GM19025 (cell line): ENCODE measurements at regions not wholly inside any gene's neighbourhood (a gene's known extent, or its start where the extent isn't known, plus 50 kb on each side); places are given as distances from the start of the nearest gene placed in this dataset.
A peak's percentile ranks its signal among the peaks of the same experiment; 100 is the strongest.
"Not testable (repeated sequence)": the region's sequence is repeated elsewhere in the genome, so short reads cannot be mapped to it uniquely, and the experiment has no call there.

Source experiments
- ATAC-seq: cut with Tn5 transposase; IDR thresholded peaks from one replicate; pipeline ENCODE4 v1.9.1; 2021; ENCODE audit warnings: mild to moderate bottlenecking, low read depth, moderate library complexity; ENCODE audit not compliant: unreplicated experiment

- ATAC-seq, result no peak
Measured at GRCh38 chr1:119251751-119252150, 111.3 kb upstream of the WARS2 start.

- no peak for ATAC-seq
Measured at GRCh38 chr1:119253366-119253765, 112.9 kb upstream of the WARS2 start.

DNA sequence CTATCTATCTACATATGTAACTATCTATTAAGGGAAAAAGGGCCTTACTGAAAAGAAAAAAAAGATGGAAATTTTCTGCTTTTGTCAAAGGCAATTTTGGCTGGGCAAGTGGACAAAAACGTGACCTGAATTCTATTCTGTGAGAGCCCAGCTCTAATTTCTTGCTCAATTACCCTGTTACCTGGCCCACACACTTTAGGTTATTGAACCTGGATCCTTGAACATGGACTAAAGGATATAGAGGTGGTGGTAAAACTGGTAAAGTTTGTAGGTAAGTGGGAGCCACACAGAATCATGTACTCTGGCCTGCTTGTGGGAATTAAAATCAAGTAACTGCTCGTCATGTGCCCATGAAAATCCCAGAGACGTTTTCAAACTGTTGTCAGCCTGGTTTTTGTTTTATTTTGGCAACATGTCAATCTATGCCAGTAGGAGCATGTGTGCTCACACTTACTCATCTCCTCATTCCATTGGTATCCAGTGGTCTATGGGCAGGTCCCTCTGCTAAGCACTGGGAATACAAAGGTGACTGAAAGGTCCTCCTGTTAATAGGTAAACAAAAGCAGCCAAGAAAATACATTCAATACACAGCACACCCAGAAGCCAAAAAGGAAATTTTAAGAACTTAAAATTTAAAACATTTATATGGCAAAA lies 113.7 kb upstream of the WARS2 start:
- no peak for ATAC-seq

GRCh38 chr1:119256089-119256488 lies 112.5 kb upstream of the HAO2 start:
- not testable (repeated sequence) for ATAC-seq

DNA sequence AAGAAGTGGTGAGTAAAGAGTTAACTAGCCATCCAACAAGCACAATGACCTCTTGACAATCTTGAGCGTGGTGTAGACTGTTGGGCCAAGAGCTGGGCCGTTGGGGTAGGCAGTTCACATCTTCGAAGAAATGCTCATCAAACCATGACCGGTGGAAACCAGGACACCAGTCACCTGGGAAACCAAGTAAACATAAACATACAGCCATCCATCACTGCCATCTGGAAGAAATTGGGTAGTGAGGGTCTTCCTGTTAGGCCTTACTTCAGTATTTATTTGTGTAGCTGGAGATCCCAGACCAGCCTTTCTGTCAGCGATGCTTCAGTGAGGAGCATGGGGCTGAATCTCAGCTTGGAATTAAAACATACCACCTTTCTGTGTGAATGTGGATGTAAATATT lies 108.1 kb upstream of the HAO2 start:
- no peak for ATAC-seq

GRCh38 chr1:119266386-119266785 lies 102.2 kb upstream of the HAO2 start:
- peak; percentile 92 for ATAC-seq

DNA sequence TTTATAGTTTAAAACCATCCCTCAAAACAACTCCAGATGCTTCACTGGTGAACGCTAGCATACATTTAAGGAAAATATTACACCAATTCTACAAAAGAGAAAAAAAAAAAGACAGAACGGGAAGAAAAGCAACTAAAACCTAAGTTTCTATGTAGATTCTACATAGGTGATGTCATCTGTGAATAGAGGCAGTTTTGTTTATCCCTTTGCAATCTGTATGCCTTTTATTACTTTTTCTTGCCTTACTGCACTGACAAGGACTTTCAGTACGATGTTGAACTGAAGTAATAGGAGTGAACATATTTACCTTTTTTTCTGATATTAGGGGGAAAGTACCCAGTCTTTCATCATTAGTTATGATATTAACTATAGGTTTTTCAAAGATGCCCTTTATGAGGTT lies 101.7 kb upstream of the HAO2 start:
- no peak for ATAC-seq

DNA sequence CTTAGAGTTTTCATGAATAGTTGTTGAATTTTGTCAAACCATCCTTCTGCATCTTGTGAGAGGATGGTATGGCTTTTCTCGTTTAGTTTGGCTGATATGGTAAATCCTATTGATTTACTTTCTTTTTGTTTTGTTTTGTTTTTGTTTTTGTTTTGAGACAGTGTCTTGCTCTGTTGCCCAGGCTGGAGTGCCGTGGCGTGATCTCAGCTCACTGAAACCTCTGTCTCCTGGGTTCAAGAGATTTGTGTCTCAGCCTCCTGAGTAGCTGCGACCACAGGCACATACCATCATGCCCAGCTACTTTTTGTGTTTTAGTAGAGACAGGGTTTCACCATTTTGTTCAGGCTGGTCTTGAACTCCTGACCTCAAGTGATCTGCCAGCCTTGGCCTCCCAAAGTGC lies 101.3 kb upstream of the HAO2 start:
- not testable (repeated sequence) for ATAC-seq

GRCh38 chr1:119268879-119269278 lies 99.7 kb upstream of the HAO2 start:
- no peak for ATAC-seq

DNA sequence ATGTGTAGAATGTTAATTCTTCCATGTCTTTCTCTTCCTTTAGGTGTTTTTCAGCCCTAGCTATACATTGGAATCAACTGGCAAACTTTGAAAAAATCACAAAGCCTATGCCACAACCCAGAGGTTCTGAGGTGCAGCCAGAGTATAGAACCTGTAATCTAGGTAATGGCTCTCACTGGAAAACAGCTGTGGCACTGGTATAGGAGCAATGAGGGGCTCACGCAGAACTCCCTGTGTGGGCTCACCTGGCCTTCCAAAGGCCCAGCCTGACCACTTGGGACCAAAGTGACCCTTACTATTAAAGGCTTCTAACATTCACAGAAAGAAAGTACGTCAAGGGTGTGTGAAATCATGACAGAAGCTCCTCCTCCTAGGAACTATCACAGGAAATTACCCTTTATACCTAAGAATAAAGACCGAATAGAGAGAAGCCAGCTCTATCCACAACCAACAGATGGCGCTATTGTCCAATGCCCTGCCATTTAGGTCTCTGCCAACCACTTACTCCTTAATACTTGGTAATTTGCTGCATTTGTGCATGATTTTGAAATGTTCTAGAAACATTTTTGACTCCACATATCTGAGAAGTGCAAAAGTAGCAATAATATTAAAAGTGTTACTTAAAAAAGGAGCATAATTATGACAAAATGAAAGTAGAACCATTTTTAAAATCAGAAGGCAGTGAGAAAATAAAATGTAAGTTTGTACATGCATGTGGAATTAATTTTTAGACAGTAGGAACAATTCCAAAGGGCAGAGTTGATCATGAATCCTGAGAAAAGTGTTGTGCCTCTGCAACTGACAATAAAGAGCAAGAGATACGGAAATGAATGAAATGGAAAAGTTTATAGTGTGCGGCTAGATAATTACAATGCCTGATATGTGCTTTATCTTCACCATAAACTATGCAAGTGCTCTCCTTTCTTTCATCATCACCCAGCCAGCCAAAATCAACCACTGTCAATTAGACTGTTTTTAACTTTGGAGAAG lies 93.1 kb upstream of the HAO2 start:
- no peak for ATAC-seq

DNA sequence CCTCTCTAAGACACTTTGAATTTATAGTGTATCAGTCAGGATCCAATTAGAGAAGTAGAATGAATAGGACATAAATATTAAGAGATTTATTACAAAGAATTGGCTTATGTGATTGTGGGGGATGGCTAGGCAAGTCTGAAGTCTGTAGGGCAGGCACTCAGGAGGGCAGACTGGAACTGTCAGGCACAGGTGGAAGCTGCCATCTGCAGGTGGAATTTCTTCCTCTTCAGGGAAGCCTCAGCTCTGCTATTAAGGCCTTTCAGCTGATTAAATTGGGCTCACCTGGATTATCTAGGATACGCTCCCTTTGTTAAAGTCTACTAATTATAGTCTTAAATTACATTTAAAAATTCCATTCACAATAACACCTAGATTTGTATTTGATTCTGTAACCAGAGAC lies 92.0 kb upstream of the HAO2 start:
- no peak for ATAC-seq

- no peak for ATAC-seq
Measured at GRCh38 chr1:119279456-119280381, 88.9 kb upstream of the HAO2 start.

DNA sequence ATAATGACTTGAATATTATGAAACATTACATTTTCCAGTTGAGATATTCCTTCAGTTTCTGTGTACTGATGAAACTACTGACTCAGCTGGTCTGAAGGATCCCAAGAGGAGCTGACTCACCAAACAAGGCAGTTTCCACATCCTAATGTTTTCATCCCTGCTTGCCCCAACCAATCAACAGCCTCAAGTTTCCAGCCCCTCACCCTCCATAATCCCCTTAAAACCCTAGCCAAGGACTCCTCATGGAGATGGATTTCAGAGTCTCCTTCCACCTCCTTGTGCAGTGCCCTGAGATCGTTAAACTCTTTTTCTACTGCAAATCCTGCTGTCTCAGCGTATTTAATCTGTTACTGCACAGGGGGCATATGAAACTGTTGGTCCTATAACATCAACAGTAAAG lies 83.1 kb upstream of the HAO2 start:
- no peak for ATAC-seq

DNA sequence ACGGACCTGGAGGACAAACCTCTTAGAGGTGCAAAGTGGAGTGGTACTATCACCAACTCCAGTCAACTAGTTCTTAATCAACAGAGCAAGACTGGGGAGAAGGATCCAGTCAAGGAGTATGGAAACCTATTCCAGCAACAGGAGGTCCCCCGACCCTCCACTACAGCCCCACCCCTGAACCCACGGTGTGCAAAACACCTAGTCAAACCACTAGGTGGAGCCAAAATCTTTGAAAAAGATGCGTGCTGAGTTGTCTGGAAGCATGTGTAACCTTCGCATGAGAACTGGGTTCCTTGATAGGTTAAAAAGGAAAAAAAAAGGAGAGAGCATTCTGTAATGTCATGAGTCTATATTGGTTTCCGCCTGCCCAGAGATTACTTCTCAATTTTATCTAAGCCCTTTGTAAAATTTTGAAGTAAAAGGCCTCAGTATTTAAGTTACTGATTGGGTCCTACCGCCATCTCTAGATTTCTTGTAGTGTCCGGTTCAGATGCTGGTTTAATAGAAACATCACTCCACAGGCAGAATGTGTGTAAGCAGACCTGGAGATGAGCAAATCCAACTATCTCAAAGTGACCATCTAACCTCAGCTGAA lies 81.9 kb upstream of the HAO2 start:
- ATAC-seq, result peak; percentile 74

GRCh38 chr1:119288751-119289150 lies 79.8 kb upstream of the HAO2 start:
- no peak for ATAC-seq

DNA sequence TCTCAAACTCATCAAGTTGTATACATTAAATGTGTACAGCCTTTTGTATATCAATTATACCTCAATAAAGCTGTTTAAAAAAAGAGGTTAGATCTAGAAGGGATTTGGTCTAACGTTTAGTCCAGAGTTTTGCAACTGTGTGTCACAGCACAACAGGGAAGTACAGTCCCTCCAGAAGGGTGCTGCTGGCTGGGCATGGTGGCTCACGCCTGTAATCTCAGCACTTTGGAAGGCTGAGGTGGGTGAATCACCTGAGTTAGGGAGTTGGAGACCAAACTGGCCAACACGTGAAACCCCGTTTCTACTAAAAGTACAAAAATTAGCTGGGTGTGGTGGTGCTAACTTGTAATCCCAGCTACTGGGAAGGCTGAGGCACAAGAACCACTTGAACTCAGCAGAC lies 78.3 kb upstream of the HAO2 start:
- no peak for ATAC-seq

DNA sequence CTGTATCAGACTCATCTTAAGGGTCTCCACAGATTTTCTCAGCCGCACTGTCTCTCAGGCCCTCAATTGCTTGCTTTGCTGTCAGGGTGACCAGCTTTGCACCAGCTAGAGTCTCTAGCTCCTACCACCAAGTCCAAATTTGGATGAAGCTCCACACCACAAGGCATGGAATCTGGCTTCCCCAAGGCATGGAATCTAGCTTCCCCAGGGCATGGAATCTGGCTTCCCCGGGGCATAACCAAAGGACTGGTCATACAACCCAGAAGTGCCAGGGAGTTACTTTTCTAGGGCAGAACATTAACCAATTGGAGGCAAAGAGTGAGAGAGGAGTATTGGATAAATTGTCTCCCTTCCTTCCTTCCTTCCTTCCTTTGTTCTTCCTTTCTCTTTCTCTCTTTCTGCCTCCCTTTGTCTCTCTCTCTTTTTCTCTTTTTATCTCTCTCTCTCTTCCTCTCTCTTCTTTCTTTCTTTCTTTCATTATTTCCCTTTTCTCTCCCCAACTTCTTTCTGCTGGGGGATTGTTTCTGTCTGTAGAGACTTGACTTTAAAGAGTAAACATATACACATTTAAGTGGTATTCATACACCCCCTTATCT lies 76.9 kb upstream of the HAO2 start:
- ATAC-seq, result no peak

DNA sequence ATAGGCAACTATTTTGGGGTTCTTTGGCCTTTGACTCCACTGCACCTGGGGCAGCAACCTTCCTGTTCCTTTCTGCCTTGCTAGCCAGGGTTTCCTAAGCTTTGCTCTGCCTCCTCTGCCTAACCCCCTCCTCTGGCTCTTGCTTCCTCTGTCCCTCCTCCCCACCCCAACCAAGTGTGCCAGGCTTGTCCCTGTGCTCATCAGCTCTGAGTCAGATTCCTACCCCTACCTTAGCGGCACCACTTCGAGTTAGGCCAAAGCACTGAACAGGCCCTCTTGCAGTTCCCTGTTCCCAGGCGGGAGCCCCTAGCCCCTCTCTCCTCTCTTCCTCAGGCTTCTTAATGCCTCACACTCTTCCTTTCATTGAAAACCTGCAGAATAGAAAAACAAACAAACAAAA lies 74.8 kb upstream of the HAO2 start:
- ATAC-seq, result no peak

DNA sequence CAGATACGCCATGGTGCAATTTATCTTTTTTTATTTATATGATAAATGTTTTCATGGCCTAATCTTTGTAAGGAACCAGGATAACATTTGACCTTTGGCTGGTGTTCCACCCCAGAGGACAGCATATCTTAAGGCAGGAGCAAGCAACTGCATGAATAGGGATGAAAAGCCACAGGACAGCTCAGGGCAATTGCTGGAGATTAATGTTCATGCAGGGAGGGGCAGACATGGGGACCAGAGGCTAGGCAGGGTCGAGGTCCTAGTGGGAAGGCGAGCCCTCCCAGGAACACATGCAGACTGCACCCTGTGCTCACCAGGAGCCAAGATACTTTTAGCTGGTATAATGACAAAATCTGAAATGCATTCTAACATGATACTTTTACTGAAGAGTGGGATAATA lies 74.4 kb upstream of the HAO2 start:
- no peak for ATAC-seq

DNA sequence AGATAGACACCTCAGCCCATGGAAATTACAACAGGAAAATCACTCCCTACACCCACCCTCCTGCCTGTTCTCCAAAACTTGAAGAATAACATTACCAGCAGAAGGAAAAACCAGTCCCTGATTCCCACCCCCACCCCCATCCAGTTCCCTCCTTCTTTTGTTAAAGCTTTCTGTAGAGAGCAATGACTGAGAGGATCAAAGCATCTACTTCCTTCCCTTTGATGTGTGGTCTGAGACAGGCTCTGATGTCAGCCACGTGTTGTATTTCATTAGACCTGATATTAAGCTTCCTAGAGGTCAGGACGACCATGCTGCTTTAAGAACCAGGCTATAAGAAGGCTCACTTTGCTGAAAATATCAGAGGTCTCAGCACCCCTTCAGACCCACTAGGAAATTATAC lies 73.9 kb upstream of the HAO2 start:
- no peak for ATAC-seq
